ENCODE measurements at regions not wholly inside any gene's neighbourhood (a gene's known extent, or its start where the extent isn't known, plus 50 kb on each side); places are given as distances from the start of the nearest gene placed in this dataset.

DNA sequence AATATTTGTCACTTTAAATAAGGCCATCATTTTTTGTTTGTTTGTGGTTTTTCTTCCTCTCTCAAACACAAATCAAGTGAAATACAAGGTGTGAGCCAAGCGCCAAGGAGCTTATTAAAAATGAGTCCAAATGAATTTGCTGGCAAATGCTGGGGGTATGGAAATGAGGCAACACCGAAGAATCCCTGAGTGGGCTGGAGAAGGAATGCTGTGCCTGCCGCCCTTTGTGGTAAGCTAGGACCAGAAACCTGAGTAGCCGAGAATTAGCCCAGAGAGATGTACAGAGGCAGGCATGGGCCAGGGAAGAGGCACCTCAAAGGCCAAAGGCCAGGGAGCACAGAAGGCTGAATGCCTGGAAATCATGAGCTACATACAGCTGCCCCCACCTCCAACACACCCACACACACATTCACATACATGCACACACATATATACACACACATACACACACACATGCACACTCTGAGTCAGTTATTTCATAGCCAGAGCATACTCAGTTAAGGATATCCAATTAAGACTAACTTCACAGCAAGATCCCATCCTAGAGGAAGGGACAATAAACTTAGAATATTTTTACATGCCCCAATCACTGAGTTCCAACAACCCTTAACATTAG lies 266.1 kb upstream of the DYNLRB2 start:
- intact Hi-C loops (cut with DNase I): no loop called here
- no peaks in the 10 kb centered on the region for H3K9me3 ChIP-seq
- no peaks in the 10 kb centered on the region for H3K27me3 ChIP-seq
- H3K27ac ChIP-seq (replicated peaks in 1 of 4): no peak overlapping the region
- H3K4me3 ChIP-seq: no peak overlapping the region
- WGBS: 74% methylated on average over 4 of the region's 4 CpGs
- no peak for DNase-seq (ENCODE audit: extremely low spot score)
- H3K36me3 ChIP-seq: no peaks in the 10 kb centered on the region
- TF ChIP-seq POLR2AphosphoS5 (IDR thresholded peaks at IDR 0.05) (no peak), POLR2A (IDR thresholded peaks at IDR 0.05; ENCODE audit: low read depth) (no peak), EP300 (IDR thresholded peaks at IDR 0.05) (no peak)
- TF ChIP-seq, protein P1, sequence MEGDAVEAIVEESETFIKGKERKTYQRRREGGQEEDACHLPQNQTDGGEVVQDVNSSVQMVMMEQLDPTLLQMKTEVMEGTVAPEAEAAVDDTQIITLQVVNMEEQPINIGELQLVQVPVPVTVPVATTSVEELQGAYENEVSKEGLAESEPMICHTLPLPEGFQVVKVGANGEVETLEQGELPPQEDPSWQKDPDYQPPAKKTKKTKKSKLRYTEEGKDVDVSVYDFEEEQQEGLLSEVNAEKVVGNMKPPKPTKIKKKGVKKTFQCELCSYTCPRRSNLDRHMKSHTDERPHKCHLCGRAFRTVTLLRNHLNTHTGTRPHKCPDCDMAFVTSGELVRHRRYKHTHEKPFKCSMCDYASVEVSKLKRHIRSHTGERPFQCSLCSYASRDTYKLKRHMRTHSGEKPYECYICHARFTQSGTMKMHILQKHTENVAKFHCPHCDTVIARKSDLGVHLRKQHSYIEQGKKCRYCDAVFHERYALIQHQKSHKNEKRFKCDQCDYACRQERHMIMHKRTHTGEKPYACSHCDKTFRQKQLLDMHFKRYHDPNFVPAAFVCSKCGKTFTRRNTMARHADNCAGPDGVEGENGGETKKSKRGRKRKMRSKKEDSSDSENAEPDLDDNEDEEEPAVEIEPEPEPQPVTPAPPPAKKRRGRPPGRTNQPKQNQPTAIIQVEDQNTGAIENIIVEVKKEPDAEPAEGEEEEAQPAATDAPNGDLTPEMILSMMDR (IDR thresholded peaks at IDR 0.05): no peak
- H3K4me1 ChIP-seq: no peaks in the 10 kb centered on the region

DNA sequence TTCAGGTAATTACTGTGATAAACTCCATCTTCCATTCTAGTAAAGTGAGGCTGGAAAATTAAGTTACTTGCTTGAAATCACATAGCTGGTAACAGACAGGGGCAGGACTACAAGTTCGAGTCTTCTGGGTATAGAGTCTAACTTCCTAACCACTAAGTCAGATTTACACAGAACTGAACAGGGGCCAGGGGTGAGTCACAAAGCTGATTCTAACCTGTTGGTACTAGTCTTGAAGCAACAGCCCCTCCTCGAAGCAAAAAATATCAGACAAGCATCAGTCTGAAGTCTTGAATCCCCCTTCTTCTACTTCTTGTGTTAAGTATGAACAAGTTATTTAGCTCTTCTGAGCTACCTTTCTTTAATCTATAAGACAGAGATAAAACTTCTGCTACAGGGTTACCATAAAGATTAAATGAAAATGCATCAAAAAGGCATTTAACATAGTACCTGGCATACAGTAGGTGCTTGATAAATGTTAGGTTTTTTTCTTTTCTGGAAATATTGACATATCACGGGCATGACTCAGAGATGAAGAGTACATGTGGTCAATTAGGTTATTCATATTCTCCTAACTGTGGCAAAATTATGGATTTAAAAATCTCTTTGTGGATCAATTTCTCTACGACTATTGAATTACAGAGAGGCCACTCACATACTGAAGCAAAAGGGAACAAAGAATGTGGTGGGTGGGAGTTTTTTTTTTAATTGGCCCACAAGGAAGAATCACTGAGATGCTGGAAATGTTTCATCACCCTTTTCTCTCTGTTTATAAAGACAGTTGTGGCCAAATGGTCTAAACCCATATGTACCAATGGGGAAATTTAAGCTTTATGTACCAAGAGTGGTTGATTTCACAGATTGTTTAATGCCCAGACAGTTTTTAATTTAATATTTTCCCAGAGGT lies 266.9 kb upstream of the DYNLRB2 start:
- Histone ChIP-seq H3K4me1 (no peaks in the 10 kb centered on the region), H3K4me3 (no peak overlapping the region), H3K9me3 (no peaks in the 10 kb centered on the region), H3K27me3 (no peaks in the 10 kb centered on the region), H3K27ac (replicated peaks in 1 of 4) (no peak overlapping the region), H3K36me3 (no peaks in the 10 kb centered on the region)
- intact Hi-C loops (cut with DNase I): no loop called here
- no peak for DNase-seq (ENCODE audit: extremely low spot score)
- TF ChIP-seq EP300 (IDR thresholded peaks at IDR 0.05): no peak
- TF ChIP-seq POLR2A (IDR thresholded peaks at IDR 0.05; ENCODE audit: low read depth): no peak
- no peak for TF ChIP-seq POLR2AphosphoS5 (IDR thresholded peaks at IDR 0.05)
- TF ChIP-seq, protein P1 (IDR thresholded peaks at IDR 0.05): no peak
- WGBS: 83% methylated on average over 4 of the region's 4 CpGs

DNA sequence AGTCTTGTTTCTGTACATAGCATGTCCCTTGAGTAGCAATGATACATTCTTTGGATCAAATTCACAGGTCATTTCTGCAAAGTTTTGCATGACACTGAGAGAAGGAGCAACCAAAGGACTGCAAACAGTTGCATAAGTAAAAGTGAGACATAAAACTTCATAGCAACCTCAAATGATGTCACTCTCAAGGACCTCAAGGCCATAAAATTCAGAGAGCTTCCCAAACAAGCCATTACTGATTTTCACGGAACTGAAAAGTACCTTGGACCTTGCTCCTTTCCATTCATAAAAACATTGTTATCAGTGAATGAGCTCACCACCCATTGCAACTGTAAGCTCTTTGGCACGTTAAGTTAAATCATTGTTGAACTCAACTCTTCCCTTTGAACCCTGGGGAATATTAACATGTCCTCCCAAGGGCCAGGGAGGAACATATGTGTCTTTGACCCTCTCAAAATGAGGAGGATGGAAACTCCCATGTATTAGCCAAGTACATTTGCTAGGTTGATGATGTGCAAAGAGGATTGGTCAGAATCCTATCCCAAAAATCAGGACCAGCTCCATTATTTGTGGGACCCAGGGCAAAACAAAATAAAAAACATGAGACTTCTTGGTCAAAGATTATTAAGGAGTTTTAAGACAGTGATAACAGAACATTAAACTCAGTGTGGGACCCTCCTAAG lies 275.0 kb upstream of the DYNLRB2 start:
- Histone ChIP-seq H3K9me3 (no peaks in the 10 kb centered on the region), H3K27ac (replicated peaks in 1 of 4) (no peak overlapping the region), H3K27me3 (no peaks in the 10 kb centered on the region), H3K36me3 (no peaks in the 10 kb centered on the region), H3K4me3 (no peak overlapping the region), H3K4me1 (no peaks in the 10 kb centered on the region)
- intact Hi-C loops (cut with DNase I): no loop called here
- WGBS: 73% methylated on average over 2 of the region's 2 CpGs
- peak; percentile 42 for DNase-seq (ENCODE audit: extremely low spot score)
- TF ChIP-seq, protein P1 (IDR thresholded peaks at IDR 0.05): no peak
- TF ChIP-seq EP300 (IDR thresholded peaks at IDR 0.05) (no peak), POLR2AphosphoS5 (IDR thresholded peaks at IDR 0.05) (no peak), POLR2A (IDR thresholded peaks at IDR 0.05; ENCODE audit: low read depth) (no peak)

DNA sequence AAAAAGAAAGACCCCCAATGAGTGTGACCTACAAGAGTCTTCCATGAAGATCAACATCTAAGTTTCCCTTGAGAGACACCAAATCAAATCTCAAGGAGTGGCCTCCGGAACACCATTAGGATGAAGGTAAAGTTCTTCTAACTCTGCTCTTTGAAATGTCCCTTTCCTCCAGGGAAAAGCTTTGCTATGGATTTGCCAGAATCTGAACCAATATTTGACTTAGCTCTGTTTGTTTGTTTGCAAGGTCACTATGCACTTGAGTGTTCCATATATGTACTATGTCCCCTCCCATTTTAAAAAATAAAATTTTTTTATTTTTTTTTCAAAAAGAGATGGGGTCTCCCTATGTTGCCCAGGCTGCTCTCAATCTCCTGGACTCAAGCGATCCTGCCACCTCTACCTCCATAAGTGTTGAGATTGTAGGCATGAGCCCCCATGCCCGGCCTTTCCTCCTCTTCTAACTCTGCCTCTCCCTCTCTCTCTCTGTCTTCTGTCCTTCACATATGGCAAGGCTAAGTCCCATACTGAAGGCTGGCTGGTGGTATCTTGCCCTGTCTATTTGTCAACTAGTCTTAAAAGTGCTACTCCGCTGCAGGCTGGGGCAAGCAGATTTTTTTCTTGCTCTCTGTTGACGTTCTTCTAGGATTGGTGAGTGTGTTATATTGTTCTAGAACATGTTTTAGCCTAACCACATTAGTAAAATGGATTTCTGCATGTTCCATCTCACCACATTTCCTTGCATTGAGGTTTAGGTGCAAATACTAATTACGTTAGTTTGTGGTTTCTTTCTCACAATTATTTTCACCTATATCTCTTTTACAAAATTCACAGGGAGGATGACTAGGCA lies 276.7 kb upstream of the DYNLRB2 start:
- peak; percentile 79 for DNase-seq (ENCODE audit: extremely low spot score)
- Histone ChIP-seq H3K36me3 (no peaks in the 10 kb centered on the region), H3K4me3 (no peak overlapping the region), H3K27ac (replicated peaks in 1 of 4) (no peak overlapping the region), H3K27me3 (no peaks in the 10 kb centered on the region), H3K9me3 (no peaks in the 10 kb centered on the region), H3K4me1 (no peaks in the 10 kb centered on the region)
- TF ChIP-seq POLR2A (IDR thresholded peaks at IDR 0.05; ENCODE audit: low read depth) (no peak), EP300 (IDR thresholded peaks at IDR 0.05) (no peak), POLR2AphosphoS5 (IDR thresholded peaks at IDR 0.05) (no peak)
- TF ChIP-seq, protein P1 (IDR thresholded peaks at IDR 0.05): no peak
- 86% methylated on average over 6 of the region's 6 CpGs for WGBS
- intact Hi-C loops (cut with DNase I): no loop called here

All from esophagus muscularis mucosa (tissue), 4 donors.